ENCODE measurements at regions not wholly inside any gene's neighbourhood (a gene's known extent, or its start where the extent isn't known, plus 50 kb on each side); places are given as distances from the start of the nearest gene placed in this dataset.

DNA sequence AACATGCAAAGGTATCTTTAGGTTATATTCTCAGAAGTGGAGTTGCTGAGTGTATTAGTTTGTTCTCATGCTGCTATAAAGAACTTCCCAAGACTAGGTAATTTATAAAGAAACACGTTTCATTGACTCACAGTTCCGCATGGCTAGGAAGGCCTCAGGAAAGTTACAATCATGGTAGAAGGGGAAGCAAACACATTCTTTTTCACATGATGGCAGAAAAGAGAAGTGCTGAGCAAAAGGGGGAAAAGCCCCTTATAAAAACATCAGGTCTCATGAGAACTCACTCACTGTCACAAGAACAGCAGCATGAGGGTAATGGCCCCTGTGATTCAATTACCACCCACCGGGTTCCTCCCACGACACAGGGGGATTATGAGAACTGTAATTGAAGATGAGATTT, 163.6 kb upstream of the PRLR start:
- Mint-ChIP-seq H3K27me3 (peaks cover 0 to 8% (median 0%) of the 10 kb centered on the region in 3 donors), H3K9me3 (peaks cover 3 to 26% (median 13%) of the 10 kb centered on the region in 7 donors), H3K36me3 (no peaks in the 10 kb centered on the region), H3K4me1 (no peaks in the 10 kb centered on the region), H3K4me3 (no peak overlapping the region), H3K27ac (peak overlapping the region in 1 of 6 donors; percentile 8)
- DNase-seq, result no peak
- peak in 1 of 2 donors; percentile 16 for ATAC-seq (ENCODE audit: low read depth in 2 of 2)

DNA sequence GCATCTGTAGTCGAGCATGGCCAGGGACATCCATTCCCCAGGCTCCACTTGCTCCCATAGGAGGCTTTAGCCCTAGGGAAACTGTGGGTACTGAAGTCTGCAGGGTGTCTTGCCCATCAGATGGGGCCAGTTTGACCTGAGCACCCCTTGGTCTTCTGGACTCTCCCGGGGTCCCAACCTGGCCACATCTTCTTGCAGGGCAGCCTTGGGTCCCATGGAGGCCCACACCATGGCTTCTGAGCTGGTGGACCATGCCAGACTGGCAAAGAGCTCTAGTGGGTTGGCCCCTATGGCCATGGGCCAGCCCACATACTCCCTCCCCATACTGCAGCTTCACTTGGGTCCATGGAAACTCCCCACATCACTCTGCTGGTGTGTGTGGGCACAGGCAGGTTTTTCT, 154.4 kb upstream of the PRLR start:
- Mint-ChIP-seq H3K36me3 (no peaks in the 10 kb centered on the region), H3K27me3 (peaks cover 3 to 14% (median 4%) of the 10 kb centered on the region in 3 donors), H3K4me3 (no peak overlapping the region), H3K4me1 (no peaks in the 10 kb centered on the region), H3K9me3 (peaks cover 0 to 10% (median 5%) of the 10 kb centered on the region in 7 donors), H3K27ac (no peak overlapping the region)
- DNase-seq (no peak), ATAC-seq (ENCODE audit: low read depth in 2 of 2) (no peak)

GRCh38 chr5:35383041-35383440, 152.8 kb upstream of the PRLR start:
- Mint-ChIP-seq H3K36me3 (no peaks in the 10 kb centered on the region), H3K27ac (no peak overlapping the region), H3K27me3 (peaks cover 3 to 14% (median 4%) of the 10 kb centered on the region in 3 donors), H3K4me3 (no peak overlapping the region), H3K4me1 (no peaks in the 10 kb centered on the region), H3K9me3 (peaks cover 0 to 10% (median 0%) of the 10 kb centered on the region in 7 donors)
- ATAC-seq (ENCODE audit: low read depth in 2 of 2), result no peak
- no peak for DNase-seq

- DNase-seq (no peak), ATAC-seq (ENCODE audit: low read depth in 2 of 2) (no peak)
- Mint-ChIP-seq H3K4me1 (no peaks in the 10 kb centered on the region), H3K36me3 (no peaks in the 10 kb centered on the region), H3K27ac (no peak overlapping the region), H3K9me3 (no peaks in the 10 kb centered on the region), H3K4me3 (no peak overlapping the region), H3K27me3 (peaks cover 0 to 7% (median 5%) of the 10 kb centered on the region in 3 donors)
Observed at GRCh38 chr5:35377653-35378052, 147.4 kb upstream of the PRLR start.

DNA sequence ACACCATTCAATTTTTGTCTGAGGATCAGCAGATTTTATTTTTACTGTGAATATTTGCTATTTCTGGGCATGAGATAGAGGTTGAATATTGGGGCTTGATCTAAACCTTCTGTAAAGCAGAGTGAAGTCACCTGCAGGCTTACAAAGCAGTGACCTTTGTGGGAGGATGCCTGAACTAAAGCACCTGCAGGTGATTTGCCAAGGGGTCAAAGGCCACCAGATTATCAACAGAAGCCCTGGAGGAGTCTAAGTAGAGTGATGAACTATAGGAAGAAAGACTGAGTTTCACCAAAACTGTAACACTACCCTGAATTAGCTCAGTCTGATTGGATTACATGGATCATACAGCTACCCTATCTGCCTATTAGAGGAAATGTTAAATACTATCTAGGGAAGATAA, 144.3 kb upstream of the PRLR start:
- H3K36me3 Mint-ChIP-seq, result no peaks in the 10 kb centered on the region
- no peak overlapping the region for H3K4me3 Mint-ChIP-seq
- H3K27me3 Mint-ChIP-seq, result peaks cover 0 to 7% (median 5%) of the 10 kb centered on the region in 3 donors
- H3K27ac Mint-ChIP-seq, result no peak overlapping the region
- H3K4me1 Mint-ChIP-seq, result no peaks in the 10 kb centered on the region
- DNase-seq (no peak), ATAC-seq (ENCODE audit: low read depth in 2 of 2) (no peak)
- H3K9me3 Mint-ChIP-seq, result no peaks in the 10 kb centered on the region

DNA sequence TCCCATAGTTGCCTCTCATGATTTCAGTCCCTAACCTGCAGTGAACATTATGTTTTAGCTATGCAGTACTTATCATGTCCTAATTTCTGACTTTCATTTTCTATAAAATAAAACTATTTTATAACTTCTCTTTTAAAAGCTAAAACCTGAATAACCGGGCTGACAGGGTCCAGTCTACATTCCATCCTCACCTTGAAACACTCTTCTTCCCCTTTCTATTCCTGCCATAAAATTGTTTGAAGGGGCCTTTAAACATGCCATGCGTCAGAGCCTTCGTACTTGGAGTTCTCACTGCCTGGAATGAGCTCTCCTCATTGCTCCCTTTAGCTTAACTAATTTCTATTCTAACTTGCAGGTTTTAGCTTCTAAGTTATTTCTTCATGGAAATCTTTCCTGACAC, 143.0 kb upstream of the PRLR start:
- Mint-ChIP-seq H3K9me3 (no peaks in the 10 kb centered on the region), H3K36me3 (no peaks in the 10 kb centered on the region), H3K4me3 (no peak overlapping the region), H3K4me1 (no peaks in the 10 kb centered on the region), H3K27ac (no peak overlapping the region), H3K27me3 (peaks cover 0 to 7% (median 5%) of the 10 kb centered on the region in 3 donors)
- no peak for DNase-seq
- ATAC-seq (ENCODE audit: low read depth in 2 of 2), result no peak

DNA sequence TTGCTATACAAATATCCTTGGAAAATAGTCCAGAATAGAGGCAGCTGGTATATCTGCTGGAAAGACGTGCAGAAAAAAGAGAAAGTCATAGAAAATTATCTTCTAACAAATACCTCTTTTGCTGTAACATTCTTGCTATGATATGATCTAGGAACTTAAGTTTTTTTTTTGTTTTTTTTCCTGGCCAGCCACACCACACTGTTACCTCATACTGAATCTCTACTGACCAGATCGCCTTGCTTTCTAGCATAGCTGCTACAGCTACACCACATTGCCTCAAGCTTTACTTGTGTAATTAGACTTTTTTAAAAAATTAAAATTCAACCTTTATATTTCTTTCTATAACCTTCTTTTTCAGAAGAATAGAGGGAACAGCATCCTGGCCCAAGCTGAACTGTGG, 142.2 kb upstream of the PRLR start:
- DNase-seq, result no peak
- H3K27me3 Mint-ChIP-seq, result peaks cover 0 to 5% (median 3%) of the 10 kb centered on the region in 3 donors
- no peaks in the 10 kb centered on the region for H3K4me1 Mint-ChIP-seq
- no peak overlapping the region for H3K27ac Mint-ChIP-seq
- H3K4me3 Mint-ChIP-seq, result no peak overlapping the region
- no peak for ATAC-seq (ENCODE audit: low read depth in 2 of 2)
- H3K9me3 Mint-ChIP-seq, result no peaks in the 10 kb centered on the region
- H3K36me3 Mint-ChIP-seq, result no peaks in the 10 kb centered on the region

DNA sequence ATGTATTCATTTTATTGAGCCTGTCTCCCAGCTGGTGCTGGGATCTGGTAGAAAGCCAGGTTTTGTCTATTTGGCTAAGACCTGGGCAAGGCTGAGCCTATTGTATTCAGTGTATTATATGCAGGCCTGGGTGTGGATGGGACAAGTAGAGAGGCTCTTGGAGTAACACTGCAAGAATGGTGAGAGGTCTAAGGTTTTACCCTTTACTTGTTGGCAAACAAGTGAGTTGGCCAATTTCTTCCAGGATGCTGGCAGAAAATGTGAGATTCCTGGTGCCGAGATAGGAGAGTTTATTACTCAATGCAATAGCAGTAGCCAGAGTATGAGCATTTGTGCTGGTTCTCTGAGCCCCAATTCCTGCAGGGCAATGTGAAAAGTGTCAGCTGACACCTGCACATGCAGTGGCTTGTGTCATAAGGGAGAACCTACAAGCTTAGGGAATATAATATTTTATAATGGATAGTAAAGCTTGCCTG, 141.7 kb upstream of the PRLR start:
- Mint-ChIP-seq H3K27me3 (peaks cover 0 to 7% (median 0%) of the 10 kb centered on the region in 3 donors), H3K4me1 (no peaks in the 10 kb centered on the region), H3K9me3 (peaks cover 0 to 2% (median 0%) of the 10 kb centered on the region in 7 donors), H3K4me3 (no peak overlapping the region), H3K27ac (no peak overlapping the region), H3K36me3 (no peaks in the 10 kb centered on the region)
- no peak for DNase-seq
- ATAC-seq (ENCODE audit: low read depth in 2 of 2), result no peak

DNA sequence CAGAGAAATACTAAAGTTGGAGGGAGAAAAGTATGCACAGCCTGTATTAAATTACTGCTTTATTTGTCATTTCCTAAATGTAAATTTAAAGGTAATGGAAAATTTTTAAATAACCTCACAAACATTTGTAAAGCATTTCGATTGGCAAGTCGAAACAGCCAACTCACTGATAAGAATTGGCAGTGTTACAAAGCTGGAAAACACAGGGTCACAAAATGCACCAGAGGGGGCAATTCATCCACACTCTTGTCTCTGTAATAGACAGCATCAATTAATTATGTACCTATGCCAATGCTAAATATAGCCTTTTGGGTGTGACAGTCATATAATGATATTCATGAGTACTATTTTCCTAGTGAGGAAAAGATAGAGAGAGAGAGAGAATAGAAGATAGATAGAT, 140.6 kb upstream of the PRLR start:
- H3K36me3 Mint-ChIP-seq, result peaks cover 0 to 3% of the 10 kb centered on the region in 2 donors
- DNase-seq (no peak), ATAC-seq (ENCODE audit: low read depth in 2 of 2) (no peak)
- peaks cover 0 to 17% (median 0%) of the 10 kb centered on the region in 3 donors for H3K27me3 Mint-ChIP-seq
- H3K27ac Mint-ChIP-seq, result no peak overlapping the region
- H3K4me3 Mint-ChIP-seq, result no peak overlapping the region
- H3K9me3 Mint-ChIP-seq, result peaks cover 0 to 2% (median 0%) of the 10 kb centered on the region in 7 donors
- H3K4me1 Mint-ChIP-seq, result no peaks in the 10 kb centered on the region

GRCh38 chr5:35369965-35370790, 139.9 kb upstream of the PRLR start:
- Mint-ChIP-seq H3K4me1 (no peaks in the 10 kb centered on the region), H3K27ac (no peak overlapping the region), H3K9me3 (peaks cover 0 to 2% (median 0%) of the 10 kb centered on the region in 7 donors), H3K36me3 (peaks cover 0 to 4% of the 10 kb centered on the region in 2 donors), H3K27me3 (peaks cover 0 to 15% (median 0%) of the 10 kb centered on the region in 3 donors), H3K4me3 (no peak overlapping the region)
- DNase-seq (no peak), ATAC-seq (ENCODE audit: low read depth in 2 of 2) (no peak)

GRCh38 chr5:35367526-35367925, 137.2 kb upstream of the PRLR start:
- Mint-ChIP-seq H3K27me3 (peaks cover 0 to 18% (median 6%) of the 10 kb centered on the region in 3 donors), H3K27ac (no peak overlapping the region), H3K9me3 (peaks cover 0 to 4% (median 0%) of the 10 kb centered on the region in 7 donors), H3K36me3 (peaks cover 0 to 4% of the 10 kb centered on the region in 2 donors), H3K4me3 (no peak overlapping the region), H3K4me1 (no peaks in the 10 kb centered on the region)
- ATAC-seq (ENCODE audit: low read depth in 2 of 2) (no peak), DNase-seq (no peak)

GRCh38 chr5:35365758-35366157, 135.5 kb upstream of the PRLR start:
- H3K27me3 Mint-ChIP-seq, result peaks cover 0 to 19% (median 12%) of the 10 kb centered on the region in 3 donors
- no peak overlapping the region for H3K27ac Mint-ChIP-seq
- peaks cover 0 to 8% (median 0%) of the 10 kb centered on the region in 7 donors for H3K9me3 Mint-ChIP-seq
- DNase-seq (no peak), ATAC-seq (ENCODE audit: low read depth in 2 of 2) (no peak)
- no peaks in the 10 kb centered on the region for H3K4me1 Mint-ChIP-seq
- peaks cover 0 to 4% of the 10 kb centered on the region in 2 donors for H3K36me3 Mint-ChIP-seq
- no peak overlapping the region for H3K4me3 Mint-ChIP-seq

DNA sequence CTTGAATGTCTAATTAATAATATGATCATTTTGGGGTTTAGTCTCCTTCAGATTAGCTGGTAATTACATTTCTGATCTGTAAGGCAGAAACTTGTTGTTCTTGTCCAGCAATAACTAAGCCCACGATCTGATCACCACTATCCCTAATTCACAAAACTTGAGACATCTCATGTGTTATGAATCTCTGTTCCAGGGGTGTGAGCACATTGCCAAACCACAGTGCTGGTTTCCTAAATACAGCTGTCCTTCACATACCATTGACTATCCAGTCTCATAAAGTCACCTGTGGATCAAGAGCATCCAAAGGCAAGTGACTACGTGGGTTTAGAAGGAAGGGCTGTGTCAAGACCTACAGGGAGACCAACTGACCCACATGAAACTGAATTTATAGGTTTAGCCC, 134.1 kb upstream of the PRLR start:
- peaks cover 0 to 23% (median 12%) of the 10 kb centered on the region in 3 donors for H3K27me3 Mint-ChIP-seq

DNA sequence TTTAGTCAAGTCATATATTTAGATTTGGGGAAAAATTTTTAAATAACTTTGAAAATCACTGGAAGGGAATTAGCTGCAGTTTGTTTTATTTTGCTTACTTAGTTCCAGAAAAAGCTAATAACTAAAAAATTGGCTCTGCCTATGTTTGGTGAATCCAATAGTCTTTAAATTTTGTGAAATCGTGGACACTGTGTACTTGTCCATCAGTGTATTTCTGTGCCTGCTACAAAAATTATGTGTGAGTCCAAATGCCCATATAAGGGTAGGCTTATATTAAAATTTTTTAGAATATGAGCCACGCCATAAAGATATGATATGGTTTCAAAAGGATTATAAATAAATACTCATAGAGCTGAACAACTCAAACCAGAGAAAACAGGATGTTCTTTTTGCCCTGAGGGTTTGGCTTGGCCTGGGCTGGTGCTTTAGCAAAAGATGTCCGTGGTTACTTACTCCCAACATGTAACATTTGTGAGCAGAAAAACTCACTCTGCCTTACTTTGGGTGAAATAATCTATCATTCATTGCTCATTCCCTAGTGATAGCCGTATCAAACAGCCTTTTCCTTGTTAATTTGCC, 133.2 kb upstream of the PRLR start:
- H3K4me3 Mint-ChIP-seq, result no peak overlapping the region
- no peak overlapping the region for H3K27ac Mint-ChIP-seq
- H3K36me3 Mint-ChIP-seq, result peaks cover 0 to 4% of the 10 kb centered on the region in 2 donors
- H3K4me1 Mint-ChIP-seq, result no peaks in the 10 kb centered on the region
- H3K9me3 Mint-ChIP-seq, result peaks cover 0 to 8% (median 0%) of the 10 kb centered on the region in 7 donors
- ATAC-seq (ENCODE audit: low read depth in 2 of 2) (no peak), DNase-seq (no peak)
- H3K27me3 Mint-ChIP-seq, result peaks cover 0 to 23% (median 12%) of the 10 kb centered on the region in 3 donors

More for the DNA sequence above, 134.1 kb upstream of the PRLR start:
- Mint-ChIP-seq H3K4me3 (no peak overlapping the region), H3K4me1 (no peaks in the 10 kb centered on the region), H3K9me3 (peaks cover 0 to 8% (median 0%) of the 10 kb centered on the region in 7 donors), H3K36me3 (peaks cover 0 to 4% of the 10 kb centered on the region in 2 donors), H3K27ac (peak overlapping the region in 1 of 6 donors; percentile 4)
- ATAC-seq (ENCODE audit: low read depth in 2 of 2), result no peak
- no peak for DNase-seq
